ENCODE measurements at regions not wholly inside any gene's neighbourhood (a gene's known extent, or its start where the extent isn't known, plus 50 kb on each side); places are given as distances from the start of the nearest gene placed in this dataset.
A peak's percentile ranks its signal among the peaks of the same experiment; 100 is the strongest.
"Not testable (repeated sequence)": the region's sequence is repeated elsewhere in the genome, so short reads cannot be mapped to it uniquely, and the experiment has no call there.

GRCh38 chr6:90372450-90372849, 75.8 kb upstream of the BACH2 start:
- no peak for DNase-seq

GRCh38 chr6:90370493-90370959, 73.9 kb upstream of the BACH2 start:
- DNase-seq = no peak

GRCh38 chr6:90369651-90370050, 73.0 kb upstream of the BACH2 start:
- peak; percentile 43 for DNase-seq

GRCh38 chr6:90369024-90369519, 72.4 kb upstream of the BACH2 start:
- peak; percentile 100 for DNase-seq

- peak; percentile 78 for DNase-seq
Measured at GRCh38 chr6:90368601-90369000, 72.0 kb upstream of the BACH2 start.

DNA sequence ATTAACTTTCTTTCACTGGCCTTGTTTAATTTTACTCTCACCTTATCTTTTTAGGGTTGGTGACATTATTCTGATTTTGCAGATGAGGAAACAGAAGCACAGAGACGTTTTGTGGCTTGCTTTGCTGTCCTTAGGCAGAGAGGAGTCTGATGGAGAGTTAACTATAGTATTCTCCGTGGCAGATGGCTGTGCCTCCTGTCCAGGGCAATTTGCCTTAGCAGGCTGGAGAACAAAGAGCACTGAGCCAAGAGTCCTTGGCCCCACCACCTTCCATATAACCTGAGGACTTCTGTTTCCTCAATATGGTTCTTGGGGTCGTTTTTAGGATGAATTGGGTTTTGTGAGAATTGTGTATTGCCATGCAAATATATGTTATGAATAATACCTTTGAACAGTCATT, 71.4 kb upstream of the BACH2 start:
- no peak for DNase-seq

- DNase-seq = no peak
Measured at GRCh38 chr6:90365565-90366219, 69.0 kb upstream of the BACH2 start.

- no peak for DNase-seq
Measured at GRCh38 chr6:90365002-90365401, 68.4 kb upstream of the BACH2 start.

- no peak for DNase-seq
Measured at GRCh38 chr6:90364286-90364685, 67.6 kb upstream of the BACH2 start.

- peak; percentile 63 for DNase-seq
Measured at GRCh38 chr6:90362318-90362717, 65.7 kb upstream of the BACH2 start.

DNA sequence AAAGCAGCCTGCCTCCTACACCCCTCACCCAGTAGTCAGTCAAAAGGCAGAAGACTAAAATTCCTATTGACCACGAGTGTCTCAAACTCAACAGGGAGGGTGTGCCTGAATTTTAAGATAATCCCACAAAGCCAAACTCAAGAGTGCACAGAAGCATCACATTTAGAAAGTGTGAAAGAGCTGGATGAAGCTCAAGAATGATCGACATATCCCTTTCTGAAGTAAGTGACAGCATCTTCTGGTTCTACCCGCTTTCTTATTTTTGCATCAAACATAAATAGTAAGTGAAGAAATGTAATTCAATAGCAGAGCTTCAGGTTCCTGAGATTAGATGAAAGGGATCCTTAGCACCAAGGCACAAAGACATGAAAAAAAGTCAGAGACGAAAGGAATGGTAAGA, 64.5 kb upstream of the BACH2 start:
- no peak for DNase-seq

GRCh38 chr6:90358036-90358770, 61.6 kb upstream of the BACH2 start:
- DNase-seq = not testable (repeated sequence)

GRCh38 chr6:90356012-90356421, 59.4 kb upstream of the BACH2 start:
- DNase-seq = no peak

DNA sequence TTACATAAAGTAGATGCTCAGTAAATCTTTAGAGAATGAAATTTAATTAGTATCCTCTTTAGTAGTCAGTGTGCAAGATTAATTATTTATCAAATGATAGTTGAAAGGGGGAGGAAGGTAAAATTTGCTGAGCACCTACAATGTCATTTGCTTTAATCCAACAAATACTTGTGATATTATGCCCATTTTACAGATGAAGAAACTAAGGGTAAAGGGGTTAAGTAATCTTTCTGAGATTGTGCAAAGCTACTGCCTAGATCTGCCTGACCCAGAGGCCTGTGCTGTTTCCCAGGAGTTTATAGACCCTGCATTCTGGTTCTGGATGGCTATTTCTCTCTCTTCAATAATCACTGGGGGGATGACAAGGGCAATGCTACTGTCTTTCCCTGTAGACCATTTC, 58.3 kb upstream of the BACH2 start:
- no peak for DNase-seq

- DNase-seq = peak; percentile 44
Measured at GRCh38 chr6:90351696-90352095, 55.1 kb upstream of the BACH2 start.

DNA sequence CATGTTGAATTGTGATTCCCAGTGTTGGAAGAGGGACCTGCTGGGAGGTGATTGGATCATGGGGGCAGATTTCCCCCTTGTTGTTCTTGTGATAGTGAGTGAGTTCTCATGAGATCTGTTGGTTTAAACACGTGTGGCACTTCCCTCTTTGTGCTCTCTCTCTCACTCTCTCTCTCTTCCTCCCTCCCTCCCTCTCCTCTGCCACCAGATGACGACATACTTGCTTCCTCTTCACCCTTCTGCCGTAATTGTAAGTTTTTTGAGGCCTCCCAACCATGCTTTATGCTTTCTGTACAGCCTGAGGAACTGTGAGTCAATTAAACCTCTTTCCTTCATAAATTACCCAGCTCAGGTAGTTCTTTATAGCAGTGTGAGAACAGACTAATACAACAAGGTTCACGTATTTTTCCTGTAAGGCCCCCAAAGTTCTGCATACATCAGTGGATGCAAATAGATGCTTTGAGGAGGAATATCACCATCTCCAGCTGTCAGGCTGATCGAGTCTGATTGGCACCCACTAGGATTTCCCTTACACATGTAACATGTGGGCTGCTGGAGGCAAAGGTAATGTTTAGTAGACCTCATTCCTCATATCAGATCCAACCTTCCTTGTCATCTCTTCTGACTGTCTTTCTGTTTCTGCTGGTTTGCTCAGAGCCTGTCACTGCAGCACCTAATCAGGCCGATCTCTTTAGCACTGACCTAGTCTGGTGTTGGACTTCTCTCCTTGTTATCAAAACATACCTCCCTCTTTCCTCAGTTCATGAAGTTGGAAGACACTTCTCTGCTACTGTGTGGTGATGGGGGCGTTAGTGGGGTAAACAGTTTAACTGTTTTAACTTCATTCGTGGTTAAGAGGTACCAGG, 54.3 kb upstream of the BACH2 start:
- DNase-seq = no peak

GRCh38 chr6:90347411-90347851, 50.8 kb upstream of the BACH2 start:
- DNase-seq = no peak

- DNase-seq = no peak
Measured at GRCh38 chr6:90346729-90347128, 50.1 kb upstream of the BACH2 start.

All from fibroblast of skin of scalp (primary cell).